ENCODE measurements at regions not wholly inside any gene's neighbourhood (a gene's known extent, or its start where the extent isn't known, plus 50 kb on each side); places are given as distances from the start of the nearest gene placed in this dataset.

- TF ChIP-seq POLR2A (IDR thresholded peaks at IDR 0.05; ENCODE audit: insufficient read depth in 1 of 2, low read depth in 2 of 2, low read length in 2 of 2) (no peak), ZFP62 (CRISPR knock-in tag; IDR thresholded peaks at IDR 0.05) (no peak), CCDC6 (CRISPR knock-in tag; IDR thresholded peaks at IDR 0.05) (no peak), MYC (CRISPR knock-in tag; IDR thresholded peaks at IDR 0.05; ENCODE audit: borderline replicate concordance) (no peak), ZZZ3 (CRISPR knock-in tag; IDR thresholded peaks at IDR 0.05; ENCODE audit: borderline replicate concordance) (no peak), MXI1 (IDR thresholded peaks at IDR 0.05; ENCODE audit: borderline replicate concordance, low read depth, low read length) (no peak), NFAT5 (CRISPR knock-in tag; IDR thresholded peaks at IDR 0.05) (no peak), ZSCAN30 (CRISPR knock-in tag; IDR thresholded peaks at IDR 0.05) (no peak), BHLHE40 (IDR thresholded peaks at IDR 0.05; ENCODE audit: low read length) (no peak), FOSL2 (CRISPR knock-in tag; IDR thresholded peaks at IDR 0.05) (no peak), ZBED4 (CRISPR knock-in tag; IDR thresholded peaks at IDR 0.05; ENCODE audit: borderline replicate concordance) (no peak), ZMYM2 (CRISPR knock-in tag; IDR thresholded peaks at IDR 0.05) (no peak), CTCF (CRISPR knock-in tag; IDR thresholded peaks at IDR 0.05) (no peak), MED13 (CRISPR knock-in tag; IDR thresholded peaks at IDR 0.05) (no peak)
Measured at GRCh38 chr13:99731747-99732146, 230.5 kb downstream of the TM9SF2 start.
